Mesenchymal stem cell (in vitro differentiated cells and primary cell): ENCODE measurements at regions not wholly inside any gene's neighbourhood (a gene's known extent, or its start where the extent isn't known, plus 50 kb on each side); places are given as distances from the start of the nearest gene placed in this dataset.

Experiments
- DNase-seq: peaks from one replicate; pipeline ENCODE4 v3.0.0-alpha.2; 2013
- H2AFZ ChIP-seq: one replicate; pipeline ENCODE4 v1.6.1; 2013; ENCODE audit warnings: low read depth, mild to moderate bottlenecking, control low read depth, inconsistent platforms, low read length, moderate library complexity
- H2AK5ac ChIP-seq: 2 replicates; pipeline ENCODE4 v1.6.1; 2013; ENCODE audit warnings: low read length, moderate library complexity, mild to moderate bottlenecking, inconsistent platforms; ENCODE audit not compliant: severe bottlenecking
- H2BK120ac ChIP-seq: one replicate; pipeline ENCODE4 v1.6.1; 2013; ENCODE audit warnings: low read depth, mild to moderate bottlenecking, inconsistent platforms, low read length, moderate library complexity
- H2BK12ac ChIP-seq, 2 experiments: one replicate each; pipeline ENCODE4 v1.6.1; 2013; ENCODE audit warnings: inconsistent platforms in 2 of 2, low read length in 2 of 2, mild to moderate bottlenecking in 2 of 2, moderate library complexity in 2 of 2, control low read depth in 1 of 2
- H2BK15ac ChIP-seq: one replicate; pipeline ENCODE4 v1.6.1; 2013; ENCODE audit warnings: mild to moderate bottlenecking, low read depth, inconsistent platforms; ENCODE audit not compliant: poor library complexity, severe bottlenecking
- H2BK5ac ChIP-seq: 2 replicates; pipeline ENCODE4 v1.6.1; 2013; ENCODE audit warnings: low read depth, mild to moderate bottlenecking, low read length, control low read depth, inconsistent platforms; ENCODE audit not compliant: poor library complexity, severe bottlenecking
- H3K14ac ChIP-seq, 2 experiments: one replicate each; pipeline ENCODE4 v1.6.1; 2013; ENCODE audit warnings: inconsistent platforms in 2 of 2, low read length in 2 of 2, control low read depth in 1 of 2, mild to moderate bottlenecking in 1 of 2, moderate library complexity in 1 of 2
- H3K18ac ChIP-seq, 2 experiments: one replicate each; pipeline ENCODE4 v1.6.1; 2013; ENCODE audit warnings: inconsistent platforms in 2 of 2, low read length in 2 of 2, control low read depth in 1 of 2, low read depth in 1 of 2, mild to moderate bottlenecking in 1 of 2
- H3K23ac ChIP-seq, 2 experiments: one replicate each; pipeline ENCODE4 v1.6.1; 2013; ENCODE audit warnings: inconsistent platforms in 2 of 2, low read length in 2 of 2, mild to moderate bottlenecking in 2 of 2, moderate library complexity in 2 of 2, control low read depth in 1 of 2
- H3K27ac ChIP-seq: 2 replicates; pipeline ENCODE4 v1.5.1; 2013; ENCODE audit warnings: mild to moderate bottlenecking, moderate library complexity, low read length, control low read depth, inconsistent platforms; ENCODE audit not compliant: poor library complexity, severe bottlenecking
- H3K27me3 ChIP-seq, 2 experiments: 2 replicates each; pipeline versions ENCODE4 v1.6.1 to v1.7.0; 2013; ENCODE audit warnings: low read length in 2 of 2, mild to moderate bottlenecking in 2 of 2, moderate library complexity in 2 of 2, control low read depth in 1 of 2, inconsistent platforms in 1 of 2; ENCODE audit not compliant: control insufficient read depth in 1 of 2, insufficient read depth in 1 of 2
- H3K36me3 ChIP-seq, 2 experiments: 2 replicates each; pipeline versions ENCODE4 v1.6.1 to v1.7.0; 2013; ENCODE audit warnings: low read length in 2 of 2, control low read depth in 1 of 2, inconsistent platforms in 1 of 2, low read depth in 1 of 2, mild to moderate bottlenecking in 1 of 2; ENCODE audit not compliant: insufficient read depth in 2 of 2, control insufficient read depth in 1 of 2
- H3K4ac ChIP-seq, 2 experiments: one replicate each; pipeline ENCODE4 v1.6.1; 2013; ENCODE audit warnings: inconsistent platforms in 2 of 2, low read length in 2 of 2, mild to moderate bottlenecking in 2 of 2, moderate library complexity in 2 of 2, control low read depth in 1 of 2, low read depth in 1 of 2
- H3K4me1 ChIP-seq: 2 replicates; pipeline ENCODE4 v1.6.1; 2013; ENCODE audit warnings: low read depth, low read length, control low read depth; ENCODE audit not compliant: control insufficient read depth, insufficient read depth
- H3K4me2 ChIP-seq: 2 replicates; pipeline ENCODE4 v1.6.1; 2013; ENCODE audit warnings: low read length, mild to moderate bottlenecking, inconsistent platforms; ENCODE audit not compliant: poor library complexity, severe bottlenecking
- H3K4me3 ChIP-seq, 2 experiments: 2 replicates each; pipeline versions ENCODE4 v1.5.1 to v1.7.0; 2013; ENCODE audit warnings: low read length in 2 of 2, mild to moderate bottlenecking in 2 of 2, control low read depth in 1 of 2, low read depth in 1 of 2; ENCODE audit not compliant: insufficient read depth in 1 of 2
- H3K79me1 ChIP-seq: replicated peaks from 2 replicates; pipeline ENCODE4 v1.6.1; 2013; ENCODE audit warnings: mild to moderate bottlenecking, control low read depth, low read length, inconsistent platforms; ENCODE audit not compliant: poor library complexity, severe bottlenecking
- H3K9ac ChIP-seq: 2 replicates; pipeline ENCODE4 v1.7.0; 2013; ENCODE audit warnings: mild to moderate bottlenecking, low read length, moderate library complexity
- H3K9me3 ChIP-seq: 2 replicates; pipeline ENCODE4 v1.7.0; 2013; ENCODE audit warnings: mild to moderate bottlenecking, low read length; ENCODE audit not compliant: control insufficient read depth
- H4K8ac ChIP-seq: one replicate; pipeline ENCODE4 v1.6.1; 2013; ENCODE audit warnings: inconsistent platforms, mild to moderate bottlenecking, low read length, moderate library complexity
- H4K91ac ChIP-seq: one replicate; pipeline ENCODE4 v1.6.1; 2013; ENCODE audit warnings: mild to moderate bottlenecking, low read length, inconsistent platforms
- WGBS: methylation state at CpG from one replicate; pipeline ENCODE4 v1.1.7; 2013; ENCODE audit warnings: mixed read lengths; 5-methylcytosine and 5-hydroxymethylcytosine counted together

GRCh38 chr3:71977525-71977924 lies 192.6 kb upstream of the PROK2 start:
- no peak overlapping the region for H2BK120ac ChIP-seq
- peaks cover 5% of the 10 kb centered on the region for H3K9me3 ChIP-seq
- H3K36me3 ChIP-seq, result no peaks in the 10 kb centered on the region
- H4K91ac ChIP-seq, result no peak overlapping the region
- H3K27me3 ChIP-seq, result peaks cover under 1 to 41% of the 10 kb centered on the region in 2 experiments
- H2BK5ac ChIP-seq, result no peak overlapping the region
- H3K4me1 ChIP-seq, result peaks cover 3% of the 10 kb centered on the region
- no peak overlapping the region for H3K9ac ChIP-seq
- WGBS, result 85% methylated on average over 3 of the region's 4 CpGs
- no peak overlapping the region for H2BK15ac ChIP-seq
- H2AK5ac ChIP-seq, result no peak overlapping the region
- no peak overlapping the region for H3K4ac ChIP-seq
- no peak overlapping the region for H3K18ac ChIP-seq
- no peak for DNase-seq
- H3K14ac ChIP-seq, result no peak overlapping the region
- H2BK12ac ChIP-seq, result no peak overlapping the region
- no peak overlapping the region for H3K4me2 ChIP-seq
- H3K27ac ChIP-seq, result no peak overlapping the region
- H3K23ac ChIP-seq, result no peak overlapping the region
- H3K4me3 ChIP-seq, result no peak overlapping the region
- H4K8ac ChIP-seq, result no peak overlapping the region
- H3K79me1 ChIP-seq, result no peaks in the 10 kb centered on the region
- H2AFZ ChIP-seq, result no peak overlapping the region

GRCh38 chr3:71975573-71975972 lies 190.6 kb upstream of the PROK2 start:
- Histone ChIP-seq H3K4ac (no peak overlapping the region), H2BK5ac (no peak overlapping the region), H3K18ac (no peak overlapping the region), H4K8ac (no peak overlapping the region), H3K14ac (no peak overlapping the region), H4K91ac (peak overlapping the region; percentile 39), H2BK12ac (no peak overlapping the region), H3K27me3 (peaks cover 3 to 52% of the 10 kb centered on the region in 2 experiments), H2AK5ac (no peak overlapping the region), H2AFZ (no peak overlapping the region), H3K4me1 (no peaks in the 10 kb centered on the region), H3K9ac (no peak overlapping the region), H2BK120ac (no peak overlapping the region), H3K4me3 (no peak overlapping the region), H3K23ac (no peak overlapping the region), H2BK15ac (no peak overlapping the region), H3K79me1 (no peaks in the 10 kb centered on the region), H3K4me2 (no peak overlapping the region), H3K27ac (no peak overlapping the region), H3K9me3 (peaks cover 5% of the 10 kb centered on the region), H3K36me3 (no peaks in the 10 kb centered on the region)
- DNase-seq, result no peak
- WGBS, result 93% methylated on average over 2 of the region's 2 CpGs

- no peak overlapping the region for H4K91ac ChIP-seq
- no peak overlapping the region for H3K27ac ChIP-seq
- DNase-seq, result no peak
- H3K27me3 ChIP-seq, result peaks cover 3 to 60% of the 10 kb centered on the region in 2 experiments
- H2BK15ac ChIP-seq, result no peak overlapping the region
- H3K36me3 ChIP-seq, result no peaks in the 10 kb centered on the region
- H3K9ac ChIP-seq, result no peak overlapping the region
- no peaks in the 10 kb centered on the region for H3K79me1 ChIP-seq
- H3K4me3 ChIP-seq, result no peak overlapping the region
- H2AK5ac ChIP-seq, result no peak overlapping the region
- no peak overlapping the region for H3K4ac ChIP-seq
- no peak overlapping the region for H2AFZ ChIP-seq
- peaks cover 5% of the 10 kb centered on the region for H3K9me3 ChIP-seq
- no peaks in the 10 kb centered on the region for H3K4me1 ChIP-seq
- H4K8ac ChIP-seq, result no peak overlapping the region
- H3K4me2 ChIP-seq, result no peak overlapping the region
- H3K14ac ChIP-seq, result no peak overlapping the region
- H2BK120ac ChIP-seq, result no peak overlapping the region
- H2BK12ac ChIP-seq, result no peak overlapping the region
- no peak overlapping the region for H2BK5ac ChIP-seq
- H3K23ac ChIP-seq, result no peak overlapping the region
- 84% methylated on average over 2 of the region's 3 CpGs for WGBS
- H3K18ac ChIP-seq, result no peak overlapping the region
Observed at GRCh38 chr3:71974786-71975185, 189.8 kb upstream of the PROK2 start.

GRCh38 chr3:71973274-71974030 lies 188.5 kb upstream of the PROK2 start:
- Histone ChIP-seq H3K36me3 (no peaks in the 10 kb centered on the region), H2AFZ (no peak overlapping the region), H4K8ac (no peak overlapping the region), H3K18ac (no peak overlapping the region), H2BK120ac (no peak overlapping the region), H3K4me3 (no peak overlapping the region), H2BK5ac (no peak overlapping the region), H3K27ac (no peak overlapping the region), H2AK5ac (no peak overlapping the region), H3K23ac (no peak overlapping the region), H4K91ac (no peak overlapping the region), H2BK15ac (no peak overlapping the region), H3K9ac (no peak overlapping the region), H3K9me3 (peaks cover 5% of the 10 kb centered on the region), H3K14ac (no peak overlapping the region), H3K4me1 (no peaks in the 10 kb centered on the region), H2BK12ac (no peak overlapping the region), H3K4ac (no peak overlapping the region), H3K27me3 (peaks cover 9 to 69% of the 10 kb centered on the region in 2 experiments), H3K79me1 (no peaks in the 10 kb centered on the region), H3K4me2 (no peak overlapping the region)
- 87% methylated on average over 7 of the region's 7 CpGs for WGBS
- no peak for DNase-seq
